ENCODE measurements at regions not wholly inside any gene's neighbourhood (a gene's known extent, or its start where the extent isn't known, plus 50 kb on each side); places are given as distances from the start of the nearest gene placed in this dataset.

GRCh38 chr10:80702143-80702542 lies 164.4 kb downstream of the SH2D4B start:
- no peak for TF ChIP-seq EZH2phosphoT487 (IDR thresholded peaks at IDR 0.05; ENCODE audit: borderline replicate concordance, low read depth)
- no peak for TF ChIP-seq POLR2AphosphoS5 (IDR thresholded peaks at IDR 0.05; ENCODE audit: low read depth, low read length)
- TF ChIP-seq CTCF (IDR thresholded peaks at IDR 0.05): no peak
- no peak for TF ChIP-seq PBX3 (IDR thresholded peaks at IDR 0.05)
- TF ChIP-seq SMC3 (IDR thresholded peaks at IDR 0.05; ENCODE audit: low read depth, low read length): no peak
- TF ChIP-seq FOSL2 (IDR thresholded peaks at IDR 0.05; ENCODE audit: borderline replicate concordance, low read depth): no peak
- TF ChIP-seq SIN3A (IDR thresholded peaks at IDR 0.05; ENCODE audit: borderline replicate concordance, low read depth, low read length): no peak
- TF ChIP-seq MXI1 (IDR thresholded peaks at IDR 0.05; ENCODE audit: low read depth, low read length): no peak
- TF ChIP-seq MAX (IDR thresholded peaks at IDR 0.05; ENCODE audit: low read depth): no peak
